ENCODE measurements at regions not wholly inside any gene's neighbourhood (a gene's known extent, or its start where the extent isn't known, plus 50 kb on each side); places are given as distances from the start of the nearest gene placed in this dataset.

GRCh38 chr16:64450177-64450576 is 671.7 kb downstream of the CDH11 start:
- DNase-seq = no peak

GRCh38 chr16:64449506-64449905 is 672.4 kb downstream of the CDH11 start:
- DNase-seq = no peak

- no peak for DNase-seq
Observed at GRCh38 chr16:64445649-64446048, 676.2 kb downstream of the CDH11 start.

GRCh38 chr16:64445245-64445644 is 676.6 kb downstream of the CDH11 start:
- DNase-seq = no peak

GRCh38 chr16:64440421-64440831 is 681.4 kb downstream of the CDH11 start:
- DNase-seq = no peak

GRCh38 chr16:64440005-64440404 is 681.9 kb downstream of the CDH11 start:
- no peak for DNase-seq

- DNase-seq = no peak
Observed at GRCh38 chr16:64437706-64438324, 684.0 kb downstream of the CDH11 start.

- no peak for DNase-seq
Observed at GRCh38 chr16:64434526-64435069, 687.3 kb downstream of the CDH11 start.

GRCh38 chr16:64428463-64429113 is 693.3 kb downstream of the CDH11 start:
- DNase-seq = no peak

GRCh38 chr16:64426131-64426666 is 695.7 kb downstream of the CDH11 start:
- DNase-seq = no peak

- no peak for DNase-seq
Observed at GRCh38 chr16:64425381-64425780, 696.5 kb downstream of the CDH11 start.

- DNase-seq = no peak
Observed at GRCh38 chr16:64422259-64422658, 699.6 kb downstream of the CDH11 start.

- no peak for DNase-seq
Observed at GRCh38 chr16:64421515-64421914, 700.3 kb downstream of the CDH11 start.

- no peak for DNase-seq
Observed at GRCh38 chr16:64419832-64420231, 702.0 kb downstream of the CDH11 start.

GRCh38 chr16:64417711-64418227 is 704.1 kb downstream of the CDH11 start:
- no peak for DNase-seq

- DNase-seq = no peak
Observed at GRCh38 chr16:64416216-64417005, 705.5 kb downstream of the CDH11 start.

GRCh38 chr16:64412578-64413280 is 709.1 kb downstream of the CDH11 start:
- DNase-seq = no peak

GRCh38 chr16:64410306-64410705 is 711.6 kb downstream of the CDH11 start:
- no peak for DNase-seq

GRCh38 chr16:64409783-64410210 is 712.1 kb downstream of the CDH11 start:
- DNase-seq = no peak

GRCh38 chr16:64408699-64409098 is 713.2 kb downstream of the CDH11 start:
- no peak for DNase-seq

GRCh38 chr16:64406770-64407181 is 715.1 kb downstream of the CDH11 start:
- DNase-seq = no peak

- no peak for DNase-seq
Observed at GRCh38 chr16:64403352-64403751, 718.5 kb downstream of the CDH11 start.

- DNase-seq = no peak
Observed at GRCh38 chr16:64398793-64399192, 723.1 kb downstream of the CDH11 start.
